B cell (primary cell): ENCODE measurements at regions not wholly inside any gene's neighbourhood (a gene's known extent, or its start where the extent isn't known, plus 50 kb on each side); places are given as distances from the start of the nearest gene placed in this dataset.

Experiments used
- CTCF ChIP-seq: fragments of 200-600 bp; IDR thresholded peaks from one replicate; pipeline ENCODE4 v1.8.0; 2022; ENCODE audit warnings: antibody characterized with exemption, mild to moderate bottlenecking
- EZH2 ChIP-seq: IDR thresholded peaks from 2 replicates; pipeline ENCODE4 v1.6.1; 2012; ENCODE audit warnings: borderline replicate concordance, low read depth, mild to moderate bottlenecking, moderate library complexity, low read length; ENCODE audit not compliant: insufficient read depth, poor library complexity, severe bottlenecking

- TF ChIP-seq CTCF (no peak), EZH2 (no peak)
These were observed 75.6 kb upstream of the TACR1 start for GRCh38 chr2:75274936-75275335.
